ENCODE measurements at regions not wholly inside any gene's neighbourhood (a gene's known extent, or its start where the extent isn't known, plus 50 kb on each side); places are given as distances from the start of the nearest gene placed in this dataset.

DNA sequence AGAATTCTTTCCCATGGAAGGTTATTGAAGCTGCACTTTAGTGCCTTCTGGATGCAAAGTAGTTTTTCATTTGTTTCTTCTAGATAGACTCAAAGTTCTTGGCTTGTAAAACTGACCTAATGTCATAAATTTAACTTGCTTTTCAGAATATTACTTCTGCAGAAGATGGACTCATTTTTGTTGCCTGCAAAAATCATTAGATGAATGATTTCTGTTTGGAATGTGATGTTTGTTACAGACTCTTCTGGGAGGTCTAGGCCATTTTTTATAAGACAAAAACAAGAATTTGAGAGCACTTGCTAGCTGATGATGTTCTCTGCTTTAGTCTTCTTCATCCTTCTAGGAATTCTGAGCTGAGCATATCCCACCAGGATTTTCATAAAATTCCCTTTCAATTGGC is 308.6 kb upstream of the GIMD1 start:
- DNase-seq (ENCODE audit: low read depth), result no peak

DNA sequence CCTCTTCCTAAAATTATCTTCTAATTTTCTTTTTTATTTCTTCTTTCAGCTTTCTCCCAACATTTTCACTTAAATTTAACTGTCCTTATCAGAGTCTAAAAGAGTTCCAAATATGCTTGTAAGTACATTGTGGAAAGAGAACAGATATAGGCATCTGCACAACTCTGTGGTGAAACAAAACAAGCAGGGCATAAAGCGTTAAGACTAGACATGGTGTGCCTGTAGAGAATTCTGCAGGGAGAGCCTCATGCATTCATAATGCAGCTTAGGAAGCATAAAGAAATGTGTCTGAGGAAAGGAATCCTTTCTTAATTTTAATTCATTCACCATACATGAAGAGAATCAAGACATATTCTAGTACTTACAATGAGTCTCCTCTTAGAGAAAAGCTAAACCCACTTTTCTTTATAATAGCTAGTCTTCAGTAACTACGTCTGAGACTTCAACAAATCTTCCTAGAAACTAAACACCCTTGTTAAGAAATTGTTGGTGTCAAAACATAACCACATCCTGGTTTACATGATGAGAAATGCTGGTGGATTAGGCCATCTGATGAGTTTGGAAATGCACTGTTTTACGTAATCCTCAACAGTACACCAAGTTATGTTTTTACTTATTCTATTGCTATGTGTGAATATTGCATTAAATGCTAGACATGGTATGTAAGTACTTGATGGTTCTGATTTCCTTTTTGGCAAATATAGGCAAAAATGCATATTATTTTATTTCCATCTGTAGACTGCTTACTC is 307.8 kb upstream of the GIMD1 start:
- DNase-seq (ENCODE audit: low read depth), result no peak

DNA sequence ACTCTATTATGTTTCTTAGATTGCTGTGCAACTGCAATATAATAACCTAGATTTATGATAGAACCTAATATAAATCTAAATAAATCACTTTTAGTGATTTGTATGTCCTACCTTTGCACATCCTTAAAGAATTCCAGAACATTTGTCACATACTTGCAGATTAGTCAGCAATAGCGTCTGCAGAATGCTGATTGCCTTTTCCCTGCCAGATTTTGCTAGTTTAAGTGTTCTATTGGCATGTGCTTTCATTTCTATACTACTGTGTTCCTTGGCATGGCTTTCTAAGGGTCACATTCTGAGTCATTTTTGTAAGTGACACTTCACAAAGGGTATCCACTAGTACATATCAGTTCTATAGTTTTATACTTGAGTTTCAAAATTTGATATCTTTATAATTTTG is 303.1 kb upstream of the GIMD1 start:
- no peak for DNase-seq (ENCODE audit: low read depth)

DNA sequence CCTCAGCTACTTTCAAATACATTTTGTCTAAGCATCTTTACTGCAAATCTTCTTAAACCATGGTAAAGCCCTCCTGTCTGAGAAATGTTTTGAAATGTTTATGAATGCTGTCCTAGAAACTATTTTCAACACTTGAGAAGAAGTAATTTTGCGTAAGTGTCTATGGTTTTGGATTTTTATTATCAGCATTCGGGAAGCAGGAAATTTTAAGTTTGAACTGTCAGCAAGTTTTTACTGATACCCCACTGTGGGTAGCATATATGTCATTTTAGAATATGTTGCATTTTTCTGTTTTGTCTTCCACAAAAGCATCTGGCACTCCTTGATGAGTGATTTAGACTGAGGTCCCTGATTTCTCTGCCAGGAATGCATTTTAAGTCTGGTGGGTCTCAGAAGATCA is 302.4 kb upstream of the GIMD1 start:
- DNase-seq (ENCODE audit: low read depth), result no peak

DNA sequence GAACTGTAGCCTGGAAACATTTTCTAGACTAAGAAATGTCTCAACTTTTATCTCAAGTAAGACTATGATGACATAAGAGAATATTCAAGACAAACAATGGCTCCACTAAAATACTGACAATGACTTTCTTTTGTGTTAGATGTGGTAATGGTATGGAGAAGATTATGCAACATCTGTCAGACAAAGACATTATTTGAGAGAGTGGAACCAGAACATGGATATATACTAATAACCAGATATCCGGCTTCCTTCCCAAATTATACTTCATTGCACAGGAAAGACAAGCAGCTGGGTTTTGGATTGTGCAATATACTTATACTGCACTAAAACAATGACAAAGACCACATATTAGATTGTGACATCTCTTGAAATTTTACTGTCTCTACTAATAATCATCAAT is 290.8 kb upstream of the GIMD1 start:
- no peak for DNase-seq (ENCODE audit: low read depth)

DNA sequence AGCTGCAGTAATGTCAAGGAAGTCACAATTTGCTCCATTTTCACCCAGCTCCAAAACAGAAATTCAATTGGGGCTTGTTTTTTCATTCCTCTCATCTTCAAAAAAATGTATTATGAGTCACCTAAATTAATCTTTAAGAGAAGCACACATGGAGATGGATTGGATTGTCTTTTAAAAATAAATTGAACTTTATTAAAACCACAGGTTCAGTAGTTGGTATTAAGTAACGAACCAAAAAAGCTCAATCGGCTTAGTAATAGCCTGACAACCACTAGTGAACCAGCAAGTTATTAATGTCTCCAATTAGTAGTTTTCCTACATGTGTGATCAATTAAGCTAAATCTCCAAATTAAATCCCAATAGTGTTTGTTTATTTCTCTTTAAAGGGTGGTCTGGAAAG is 283.5 kb upstream of the GIMD1 start:
- no peak for DNase-seq (ENCODE audit: low read depth)

DNA sequence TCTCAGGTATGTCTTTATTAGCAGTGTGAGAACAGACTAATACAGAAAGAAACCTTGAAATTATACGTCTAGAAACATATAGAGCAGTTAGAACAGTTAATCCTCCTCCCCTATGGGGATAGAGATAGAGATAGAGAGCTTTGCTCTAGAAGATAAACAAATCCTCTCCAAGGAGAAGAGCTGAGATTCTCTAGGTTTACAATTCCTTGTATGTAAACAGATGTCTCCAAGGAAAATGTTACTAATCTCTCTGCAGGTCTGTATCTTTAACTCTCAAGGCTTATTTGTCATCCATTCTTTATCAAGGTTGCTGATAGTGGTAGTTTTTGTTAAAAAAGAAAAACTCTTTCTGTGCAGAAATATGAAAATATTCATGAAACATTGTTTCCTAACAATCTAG is 282.1 kb upstream of the GIMD1 start:
- DNase-seq (ENCODE audit: low read depth), result no peak

DNA sequence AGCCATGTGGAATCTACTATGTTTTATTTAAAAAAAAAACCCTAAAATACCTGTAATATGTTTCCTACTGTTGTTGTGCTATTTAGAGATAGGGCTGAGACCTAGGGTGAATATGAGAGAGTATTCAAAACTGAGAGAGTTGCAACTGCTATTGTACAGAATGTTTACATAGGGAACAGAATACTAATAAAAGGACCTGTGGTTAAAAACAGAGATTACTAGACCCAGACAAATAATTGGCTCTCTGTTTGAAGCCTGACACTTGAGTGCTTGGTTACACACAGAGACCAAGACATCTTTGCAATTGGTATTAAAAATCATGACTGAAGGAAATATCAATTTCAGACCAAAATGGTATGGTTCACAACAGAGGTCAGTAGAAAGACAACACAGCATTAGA is 278.9 kb upstream of the GIMD1 start:
- DNase-seq (ENCODE audit: low read depth), result no peak

DNA sequence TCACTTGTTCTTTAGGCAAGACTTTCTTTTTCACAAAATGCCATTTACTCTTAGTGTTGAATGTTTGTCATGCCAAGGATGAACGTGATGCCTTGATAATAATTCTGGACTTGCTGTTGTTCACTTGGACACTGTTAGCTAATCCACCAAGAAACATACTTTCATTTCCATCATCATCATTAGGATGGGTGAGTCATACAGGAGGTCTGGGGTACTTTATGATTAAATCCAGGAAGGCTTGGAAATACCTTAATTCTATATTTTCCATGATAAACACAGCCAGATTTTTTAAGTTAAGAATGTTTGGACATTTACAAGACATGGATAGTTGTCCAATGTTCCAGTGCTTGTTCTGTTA is 260.7 kb upstream of the GIMD1 start:
- DNase-seq (ENCODE audit: low read depth), result no peak

DNA sequence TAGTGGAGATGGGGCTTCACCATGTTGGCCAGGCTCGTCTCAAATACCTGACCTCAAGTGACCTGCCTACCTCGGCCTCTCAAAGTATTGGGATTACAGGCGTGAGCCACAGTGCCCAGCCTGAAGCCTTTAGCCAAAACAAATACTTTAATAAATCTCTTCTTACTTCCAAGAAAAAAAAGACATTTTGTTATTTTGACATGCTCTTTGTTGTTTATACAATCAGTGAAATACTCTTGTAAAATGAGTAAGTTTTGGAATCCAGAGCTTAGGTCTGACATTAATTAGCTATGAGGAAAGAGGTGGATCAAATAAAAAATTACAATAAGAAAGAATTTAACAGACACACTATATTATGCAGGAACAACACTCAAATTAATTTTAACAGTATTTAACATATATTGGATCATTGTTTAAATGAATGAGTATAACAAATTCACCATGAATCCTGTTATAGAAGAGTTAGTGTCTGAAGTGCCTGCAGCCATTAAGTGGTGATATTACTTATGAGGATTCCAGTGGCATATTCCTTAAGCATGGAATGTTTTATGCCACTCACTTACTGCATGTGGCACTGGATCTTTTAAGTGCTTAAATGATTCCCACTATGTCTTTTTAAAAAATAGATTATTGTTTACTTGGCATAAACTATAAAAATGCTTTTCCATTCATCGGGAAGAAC is 260.1 kb upstream of the GIMD1 start:
- no peak for DNase-seq (ENCODE audit: low read depth)

DNA sequence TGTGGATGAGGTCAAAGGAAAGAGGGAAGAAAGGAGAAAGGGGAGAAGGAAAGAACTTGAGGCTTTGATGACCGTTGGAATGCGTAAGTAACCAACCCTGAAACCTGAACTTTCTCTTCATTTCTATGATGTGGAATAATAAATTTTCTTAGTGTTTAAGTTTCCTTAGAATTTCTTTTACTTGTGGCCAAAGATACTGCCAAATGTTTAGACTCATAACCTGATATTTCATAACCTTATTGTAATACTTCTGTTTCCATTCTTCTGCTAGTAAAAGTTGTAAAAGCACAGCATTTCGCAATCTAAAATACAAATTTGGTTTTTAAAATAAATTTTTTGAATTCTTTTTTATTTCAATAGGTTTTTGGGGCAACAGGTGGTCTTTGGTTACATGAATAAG is 258.5 kb upstream of the GIMD1 start:
- DNase-seq (ENCODE audit: low read depth), result no peak

DNA sequence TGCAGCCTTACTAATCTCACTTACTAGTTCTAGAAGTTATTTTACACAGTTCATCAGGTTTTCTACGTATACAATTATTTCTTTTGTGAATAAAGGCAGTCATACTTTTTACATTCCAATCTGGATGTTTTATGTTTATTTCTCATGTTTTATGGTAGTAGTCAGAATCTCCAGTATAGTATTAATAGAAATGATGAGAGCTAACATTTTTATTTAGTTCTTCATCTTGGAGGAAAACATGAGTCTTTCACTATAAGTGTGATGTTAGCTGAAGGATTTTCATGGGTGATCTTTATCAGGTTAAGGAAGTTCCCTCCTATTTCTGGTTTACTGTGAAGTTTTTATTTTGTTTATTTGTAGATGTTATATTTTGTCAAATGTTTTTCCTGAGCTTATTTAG is 256.1 kb upstream of the GIMD1 start:
- no peak for DNase-seq (ENCODE audit: low read depth)

DNA sequence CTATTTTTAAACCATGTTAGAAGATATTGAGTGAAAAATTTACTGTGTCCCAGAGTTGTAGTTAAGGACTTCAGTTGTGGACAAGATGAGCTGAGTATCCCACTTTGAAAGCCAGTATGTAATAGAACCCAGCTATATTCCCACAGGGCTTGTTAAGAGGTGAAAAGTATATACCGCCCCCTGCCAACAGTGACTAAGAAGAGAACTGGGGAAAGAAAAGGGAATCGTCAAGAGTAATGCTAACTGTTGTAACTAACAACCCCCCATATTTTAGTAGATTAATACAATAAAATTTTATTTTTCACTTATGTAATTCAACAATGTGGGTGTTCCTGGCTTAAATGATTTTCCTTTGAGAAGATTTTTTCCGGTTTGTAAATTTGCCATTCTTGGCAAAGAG is 250.4 kb upstream of the GIMD1 start:
- DNase-seq (ENCODE audit: low read depth), result no peak

DNA sequence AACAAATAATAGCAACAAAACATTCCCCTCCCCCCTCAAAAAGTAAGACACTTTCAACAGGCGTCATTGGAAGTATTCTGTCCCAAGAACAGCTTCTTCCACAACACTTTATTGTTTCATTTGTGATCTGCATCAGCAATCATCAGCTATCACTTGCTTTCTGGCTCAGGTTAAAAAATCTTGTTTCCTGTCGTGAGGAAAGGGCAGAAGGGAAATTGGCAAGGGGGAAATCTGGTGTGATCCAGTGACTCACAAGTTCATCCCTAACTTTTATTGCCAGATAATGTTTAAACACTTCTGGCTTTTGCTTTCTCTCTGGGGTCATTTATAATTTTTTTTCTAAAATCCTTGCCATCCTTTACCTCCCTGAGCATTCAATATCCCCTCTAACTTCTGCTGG is 247.4 kb upstream of the GIMD1 start:
- DNase-seq (ENCODE audit: low read depth), result no peak

DNA sequence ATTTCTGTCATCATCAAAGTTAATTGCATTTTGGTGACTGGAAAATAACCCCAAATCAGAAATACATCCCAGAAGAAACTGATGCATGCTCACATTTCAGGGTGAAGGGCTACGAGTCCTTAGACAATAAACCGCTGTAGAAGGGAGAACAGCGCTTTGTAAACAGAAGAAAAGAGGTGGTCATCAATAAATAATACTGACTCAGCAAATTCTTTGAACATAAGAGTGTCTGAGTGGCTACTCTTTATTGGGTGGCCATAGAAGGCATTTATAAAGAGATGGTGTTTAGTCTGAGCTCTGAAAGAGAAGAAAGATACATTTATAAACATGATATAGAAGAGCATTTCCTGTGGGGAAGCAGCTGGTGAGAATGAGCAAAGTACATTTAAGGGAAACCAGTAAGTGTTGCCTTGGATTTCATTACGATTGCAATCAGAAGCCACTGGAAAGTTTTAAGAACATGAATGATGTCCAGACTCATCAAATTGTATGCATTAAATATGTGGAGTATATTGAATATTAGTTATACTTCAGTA is 246.9 kb upstream of the GIMD1 start:
- DNase-seq (ENCODE audit: low read depth), result no peak

DNA sequence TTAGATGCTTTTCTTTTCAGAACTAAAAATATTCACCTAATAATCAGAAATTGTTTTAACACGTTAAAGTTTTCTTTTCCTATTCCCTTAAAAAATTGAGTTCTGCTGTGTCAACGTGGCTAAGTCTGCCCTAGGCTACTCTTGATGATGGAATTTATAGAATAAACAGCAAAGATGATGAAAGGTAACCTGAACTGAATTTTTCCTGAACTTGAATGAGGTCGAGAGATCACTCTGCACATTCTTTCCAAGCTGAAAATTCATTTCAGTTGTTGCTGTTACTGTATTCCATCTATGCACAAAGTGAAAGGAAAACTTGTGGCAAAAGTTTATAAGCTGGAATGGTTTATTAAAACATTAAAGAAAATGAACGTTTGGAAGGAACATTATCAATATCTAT is 245.9 kb upstream of the GIMD1 start:
- DNase-seq (ENCODE audit: low read depth), result no peak

DNA sequence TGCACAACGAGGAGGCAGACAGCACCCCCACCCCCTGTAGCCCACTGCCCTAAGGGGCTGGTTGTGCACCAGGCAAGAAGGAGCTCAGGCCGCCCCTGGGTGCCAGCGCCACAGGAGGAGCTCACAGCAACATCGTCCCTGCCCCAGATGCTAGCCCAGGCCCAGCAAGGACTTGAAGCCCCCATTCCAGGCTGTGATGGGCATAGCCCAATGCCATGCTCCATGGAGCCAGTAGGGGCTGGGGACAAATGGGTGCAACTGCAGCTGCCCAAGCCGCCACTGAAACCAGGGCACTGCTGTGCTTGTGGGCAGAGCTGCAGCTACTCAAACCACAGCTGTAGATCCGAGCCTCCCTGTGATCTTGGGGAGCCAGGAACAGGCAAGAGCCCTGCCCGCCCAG is 241.3 kb upstream of the GIMD1 start:
- no peak for DNase-seq (ENCODE audit: low read depth)

DNA sequence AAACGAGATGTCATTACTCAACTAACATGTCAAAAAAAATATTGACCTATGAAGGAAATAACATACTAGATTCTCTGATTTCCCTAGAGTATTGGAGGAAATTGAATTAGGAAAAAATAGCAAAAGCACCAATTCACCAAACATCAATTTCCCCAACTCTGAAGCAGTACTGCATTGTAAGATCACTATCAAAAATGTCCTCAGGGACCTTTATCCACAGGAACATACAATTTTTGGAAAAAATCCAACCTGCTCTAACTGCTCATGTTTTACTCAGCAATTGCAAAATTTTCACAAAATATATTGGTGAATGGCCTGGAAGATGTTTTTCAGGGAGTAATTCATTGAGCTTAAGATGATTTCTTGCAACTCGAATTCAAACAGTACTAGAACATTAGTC is 239.0 kb upstream of the GIMD1 start:
- no peak for DNase-seq (ENCODE audit: low read depth)

DNA sequence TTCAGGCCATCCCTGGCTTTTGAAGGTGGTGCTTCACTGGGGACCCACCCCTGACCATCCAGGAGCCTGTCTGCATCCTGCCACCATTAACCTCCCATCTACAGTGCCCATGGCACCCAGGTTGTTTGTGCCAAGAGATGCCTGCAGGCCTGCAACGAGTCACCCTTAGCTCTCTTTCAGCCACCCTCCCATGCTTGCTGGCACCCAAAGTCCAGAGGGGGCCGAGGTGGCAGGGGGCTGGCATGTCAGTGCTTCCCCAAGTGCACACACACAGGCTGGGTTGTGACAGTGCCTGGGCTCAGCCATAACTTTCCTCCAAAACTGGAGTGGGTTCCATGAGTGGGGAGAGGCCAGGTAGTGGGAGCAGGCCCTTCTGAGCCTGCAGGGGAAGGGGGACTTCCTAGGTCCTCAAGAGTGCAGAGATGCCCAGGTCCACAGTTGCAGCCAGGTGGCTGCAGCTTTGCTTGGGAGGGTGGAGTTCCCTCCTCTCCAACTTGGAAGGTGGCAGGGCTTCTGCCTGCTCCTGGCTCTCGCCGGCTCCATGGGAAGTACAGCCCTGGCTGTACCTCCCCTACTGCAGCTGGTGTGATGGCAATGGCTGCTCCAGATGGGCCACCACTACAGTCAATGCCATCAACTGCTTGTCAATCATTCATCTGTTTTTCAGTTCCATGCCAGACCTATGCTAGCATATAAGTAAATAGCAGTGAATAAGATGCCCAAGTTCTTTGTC is 235.9 kb upstream of the GIMD1 start:
- DNase-seq (ENCODE audit: low read depth), result no peak

DNA sequence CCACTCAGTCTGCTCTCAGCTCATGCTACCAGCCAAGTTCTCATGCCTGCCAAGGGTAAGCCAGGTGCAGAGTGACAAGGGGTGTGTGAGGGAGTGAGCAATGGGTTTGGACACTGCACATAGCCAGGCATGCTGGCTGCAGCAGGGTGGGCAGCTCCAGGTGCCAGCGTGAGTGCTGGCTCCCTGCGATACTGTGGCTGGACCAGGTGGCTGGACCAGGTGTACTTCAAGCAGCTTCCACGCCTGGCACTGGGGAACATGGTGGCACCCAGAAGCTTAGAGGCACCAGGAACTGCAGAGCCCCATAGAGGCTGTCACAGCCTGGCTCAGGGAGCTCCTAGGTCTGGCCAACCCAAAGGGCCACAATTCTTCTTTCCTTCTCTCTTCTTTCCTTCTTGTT is 234.9 kb upstream of the GIMD1 start:
- no peak for DNase-seq (ENCODE audit: low read depth)

DNA sequence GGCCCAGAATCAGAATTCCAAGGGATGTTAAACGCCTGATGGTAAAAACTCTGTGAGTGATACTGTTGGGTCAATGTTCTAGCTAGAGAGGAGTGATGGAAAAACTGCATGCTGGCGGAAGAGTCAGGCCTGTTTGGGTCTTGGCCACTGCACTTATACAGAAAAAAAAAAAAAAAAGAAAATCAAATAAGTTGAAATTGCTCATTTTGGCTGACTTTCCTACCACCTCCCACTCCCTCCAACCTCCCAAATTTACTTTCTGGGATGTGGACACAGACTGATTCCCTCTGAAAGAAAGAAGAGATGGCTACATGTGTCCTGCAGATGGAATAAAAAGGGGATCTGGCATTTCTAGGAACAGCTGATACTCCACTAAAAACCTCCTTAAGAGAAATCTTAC is 234.1 kb upstream of the GIMD1 start:
- no peak for DNase-seq (ENCODE audit: low read depth)

DNA sequence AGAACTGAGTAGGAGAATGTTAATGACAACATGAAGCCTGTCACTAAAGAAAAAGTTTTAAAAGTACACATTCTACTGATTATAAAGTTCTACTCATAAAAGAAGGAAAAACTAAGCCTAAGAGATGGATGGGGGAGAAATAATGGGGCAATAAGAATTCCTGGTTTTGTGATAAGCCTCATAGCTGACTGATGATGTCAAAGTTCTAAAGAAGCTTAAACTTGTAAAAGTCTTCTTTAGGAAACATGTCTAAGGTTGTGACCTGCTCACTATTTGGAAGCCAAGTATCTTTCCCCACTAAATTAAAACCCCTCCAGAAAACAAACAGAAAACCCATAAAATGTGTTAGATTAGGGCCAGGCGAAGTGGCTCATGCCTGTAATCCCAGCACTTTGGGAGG is 232.9 kb upstream of the GIMD1 start:
- DNase-seq (ENCODE audit: low read depth), result no peak

DNA sequence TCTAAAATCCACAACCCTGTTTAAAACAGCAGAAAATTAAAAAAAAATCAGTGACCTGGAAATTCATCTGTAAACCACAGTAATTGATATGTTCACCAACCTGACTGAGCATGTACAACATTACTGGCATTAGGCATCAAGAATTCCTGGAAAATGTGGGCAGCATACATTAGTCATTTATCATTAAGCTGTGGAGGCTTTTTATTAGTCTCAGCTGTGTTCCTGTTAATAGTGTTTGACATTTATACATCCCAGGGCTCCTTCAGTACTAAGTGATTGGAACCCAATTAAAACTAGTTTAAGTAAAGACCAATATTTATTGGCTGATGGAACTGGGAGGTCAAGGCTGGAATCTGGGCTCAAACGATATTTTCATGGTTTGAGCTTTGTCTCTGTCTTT is 227.3 kb upstream of the GIMD1 start:
- no peak for DNase-seq (ENCODE audit: low read depth)

All from CMK (cell line).